ENCODE measurements at regions not wholly inside any gene's neighbourhood (a gene's known extent, or its start where the extent isn't known, plus 50 kb on each side); places are given as distances from the start of the nearest gene placed in this dataset.

DNA sequence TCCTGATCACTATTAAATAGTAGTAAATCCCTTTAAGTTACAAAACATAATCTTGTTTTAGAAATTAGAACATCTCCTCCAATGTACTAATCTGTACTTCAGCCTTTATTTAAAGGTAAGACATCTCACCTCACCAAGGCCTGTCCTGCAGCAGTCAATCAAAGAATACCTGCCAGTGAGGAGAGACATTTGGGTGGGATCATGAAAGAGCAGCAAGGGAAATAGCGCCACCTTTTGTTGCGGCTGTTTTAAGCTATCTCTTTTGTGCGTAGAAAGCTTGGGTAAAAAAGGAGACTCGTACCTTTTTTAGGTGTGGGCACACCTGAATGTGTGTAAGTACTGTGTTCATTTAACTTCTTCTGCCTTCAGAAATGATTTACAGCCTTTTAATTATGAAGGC, 117.8 kb upstream of the TMTC1 start:
- no peak for ATAC-seq
- no peak for TF ChIP-seq CTCF (IDR thresholded peaks at IDR 0.05)
- no peak for DNase-seq
- Histone ChIP-seq H3K4me1 (no peaks in the 10 kb centered on the region), H3K4me3 (no peak overlapping the region), H3K9me3 (no peaks in the 10 kb centered on the region), H3K27me3 (no peaks in the 10 kb centered on the region), H3K27ac (no peak overlapping the region), H3K36me3 (no peaks in the 10 kb centered on the region)
- intact Hi-C loops (cut with DNase I) = no loop called here

- Histone ChIP-seq H3K4me3 (no peak overlapping the region), H3K36me3 (no peaks in the 10 kb centered on the region), H3K27ac (no peak overlapping the region), H3K9me3 (no peaks in the 10 kb centered on the region), H3K27me3 (no peaks in the 10 kb centered on the region), H3K4me1 (no peaks in the 10 kb centered on the region)
- TF ChIP-seq CTCF (IDR thresholded peaks at IDR 0.05) = no peak
- intact Hi-C loops (cut with DNase I) = no loop called here
- ATAC-seq = no peak
- no peak for DNase-seq
These were observed 115.6 kb upstream of the TMTC1 start for GRCh38 chr12:29899212-29899931.

DNA sequence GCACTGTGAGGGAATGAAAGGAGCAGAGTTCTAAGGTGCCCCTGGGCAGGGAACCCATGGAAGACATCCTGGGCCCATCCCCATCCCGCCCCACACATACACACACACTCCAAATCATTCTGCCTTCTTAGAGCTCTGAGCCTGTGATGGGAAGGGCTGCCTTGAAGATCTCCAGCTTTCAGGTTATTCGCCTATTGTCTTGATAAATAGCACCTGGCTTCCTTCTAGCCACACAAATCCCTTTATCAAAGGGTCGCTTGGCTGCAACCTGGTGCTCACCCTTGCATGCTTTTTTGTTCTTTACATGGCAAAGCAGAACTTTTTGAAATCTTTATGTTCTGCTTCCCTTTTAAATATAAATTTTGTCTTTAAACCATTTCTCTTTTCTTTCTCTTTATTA, 112.2 kb upstream of the TMTC1 start:
- ATAC-seq = no peak
- Histone ChIP-seq H3K27me3 (no peaks in the 10 kb centered on the region), H3K36me3 (no peaks in the 10 kb centered on the region), H3K27ac (no peak overlapping the region), H3K4me3 (no peak overlapping the region), H3K4me1 (no peaks in the 10 kb centered on the region), H3K9me3 (no peaks in the 10 kb centered on the region)
- no peak for TF ChIP-seq CTCF (IDR thresholded peaks at IDR 0.05)
- DNase-seq = no peak
- intact Hi-C loops (cut with DNase I) = no loop called here

- no peak for TF ChIP-seq CTCF (IDR thresholded peaks at IDR 0.05)
- intact Hi-C loops (cut with DNase I) = no loop called here
- Histone ChIP-seq H3K4me1 (no peaks in the 10 kb centered on the region), H3K27ac (no peak overlapping the region), H3K9me3 (no peaks in the 10 kb centered on the region), H3K4me3 (no peak overlapping the region), H3K36me3 (no peaks in the 10 kb centered on the region), H3K27me3 (no peaks in the 10 kb centered on the region)
- no peak for ATAC-seq
- no peak for DNase-seq
These were observed 109.3 kb upstream of the TMTC1 start for GRCh38 chr12:29893002-29893401.

DNA sequence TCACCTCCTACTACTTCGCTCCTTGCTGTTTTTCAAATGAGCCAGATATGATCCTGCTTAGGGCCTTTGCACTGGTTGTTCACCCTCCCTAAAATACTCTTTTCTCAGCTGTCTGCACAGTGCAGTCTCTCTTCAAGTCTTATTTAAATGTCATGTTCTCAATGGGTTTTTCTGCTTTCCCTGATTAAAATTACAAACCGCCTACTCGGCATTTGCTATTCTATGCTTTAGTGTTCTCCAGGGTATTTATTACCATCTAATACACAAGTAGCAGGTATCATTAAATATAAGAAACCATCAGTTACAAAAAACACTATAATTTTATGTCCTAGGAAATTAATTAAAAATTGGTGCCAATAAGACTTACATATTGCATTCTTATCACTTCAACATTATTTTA, 108.0 kb upstream of the TMTC1 start:
- Histone ChIP-seq H3K4me1 (no peaks in the 10 kb centered on the region), H3K27ac (no peak overlapping the region), H3K4me3 (no peak overlapping the region), H3K27me3 (no peaks in the 10 kb centered on the region), H3K9me3 (no peaks in the 10 kb centered on the region), H3K36me3 (no peaks in the 10 kb centered on the region)
- DNase-seq (no peak), ATAC-seq (no peak)
- TF ChIP-seq CTCF (IDR thresholded peaks at IDR 0.05) = no peak
- intact Hi-C loops (cut with DNase I) = no loop called here

Measured in left lung (tissue), 4 donors.